Subcutaneous abdominal adipose tissue (tissue), 5 donors: ENCODE measurements at regions not wholly inside any gene's neighbourhood (a gene's known extent, or its start where the extent isn't known, plus 50 kb on each side); places are given as distances from the start of the nearest gene placed in this dataset.

Experiments
- H3K27ac ChIP-seq: one replicate; pipeline ENCODE4 v1.7.0; 2013; ENCODE audit warnings: low read depth, mild to moderate bottlenecking, inconsistent platforms, low read length, moderate library complexity
- H3K27me3 ChIP-seq, 5 donors: one replicate each; pipeline ENCODE4 v1.7.0; 2013; ENCODE audit warnings: low read length in 5 of 5, inconsistent platforms in 1 of 5; ENCODE audit not compliant: control insufficient read depth in 5 of 5, insufficient read depth in 4 of 5
- H3K36me3 ChIP-seq, 5 donors: one replicate each; pipeline ENCODE4 v1.7.0; 2013; ENCODE audit warnings: low read length in 5 of 5; ENCODE audit not compliant: control insufficient read depth in 5 of 5, insufficient read depth in 5 of 5
- H3K4me1 ChIP-seq, 5 donors: one replicate each; pipeline ENCODE4 v1.7.0; 2013; ENCODE audit warnings: low read length in 5 of 5, mild to moderate bottlenecking in 3 of 5, moderate library complexity in 1 of 5; ENCODE audit not compliant: control insufficient read depth in 5 of 5, insufficient read depth in 5 of 5
- H3K4me3 ChIP-seq, 5 donors: one replicate each; pipeline ENCODE4 v1.7.0; 2013; ENCODE audit warnings: low read length in 5 of 5, low read depth in 1 of 5
- H3K9ac ChIP-seq, 5 donors: one replicate each; pipeline ENCODE4 v1.7.0; 2013; ENCODE audit warnings: low read length in 5 of 5, mild to moderate bottlenecking in 4 of 5, moderate library complexity in 3 of 5
- H3K9me3 ChIP-seq, 5 donors: one replicate each; pipeline ENCODE4 v1.7.0; 2013; ENCODE audit warnings: low read length in 5 of 5; ENCODE audit not compliant: control insufficient read depth in 5 of 5
- donor health status: healthy.
- donor health status: healthy.
- donor health status: healthy.
- donor health status: healthy.
- donor health status: healthy.

- Histone ChIP-seq H3K36me3 (no peaks in the 10 kb centered on the region), H3K9me3 (no peaks in the 10 kb centered on the region), H3K9ac (no peak overlapping the region), H3K27ac (no peak overlapping the region), H3K4me1 (peaks cover 0 to 4% (median 0%) of the 10 kb centered on the region in 5 donors), H3K27me3 (no peaks in the 10 kb centered on the region), H3K4me3 (no peak overlapping the region)
These were observed 184.7 kb upstream of the PREP start for GRCh38 chr6:105587349-105588122.

- Histone ChIP-seq H3K27me3 (no peaks in the 10 kb centered on the region), H3K27ac (no peak overlapping the region), H3K4me3 (no peak overlapping the region), H3K9me3 (no peaks in the 10 kb centered on the region), H3K4me1 (no peaks in the 10 kb centered on the region), H3K9ac (no peak overlapping the region), H3K36me3 (no peaks in the 10 kb centered on the region)
These were observed 175.4 kb upstream of the PREP start for GRCh38 chr6:105578179-105578707.

- Histone ChIP-seq H3K4me3 (no peak overlapping the region), H3K9ac (no peak overlapping the region), H3K36me3 (no peaks in the 10 kb centered on the region), H3K27ac (no peak overlapping the region), H3K27me3 (no peaks in the 10 kb centered on the region), H3K9me3 (no peaks in the 10 kb centered on the region), H3K4me1 (peaks cover 0 to 3% (median 0%) of the 10 kb centered on the region in 5 donors)
These were observed 170.7 kb upstream of the PREP start for GRCh38 chr6:105573556-105573955.

- no peaks in the 10 kb centered on the region for H3K27me3 ChIP-seq
- no peak overlapping the region for H3K4me3 ChIP-seq
These were observed 170.3 kb upstream of the PREP start for GRCh38 chr6:105573138-105573537.

GRCh38 chr6:105570416-105570815 lies 167.5 kb upstream of the PREP start:
- Histone ChIP-seq H3K9ac (no peak overlapping the region), H3K27ac (no peak overlapping the region), H3K9me3 (no peaks in the 10 kb centered on the region), H3K4me3 (no peak overlapping the region), H3K4me1 (peaks cover 0 to 6% (median 0%) of the 10 kb centered on the region in 5 donors), H3K27me3 (no peaks in the 10 kb centered on the region), H3K36me3 (no peaks in the 10 kb centered on the region)

More at GRCh38 chr6:105573138-105573537, 170.3 kb upstream of the PREP start:
- no peak overlapping the region for H3K9ac ChIP-seq
- peaks cover 0 to 5% (median 0%) of the 10 kb centered on the region in 5 donors for H3K4me1 ChIP-seq
- H3K36me3 ChIP-seq, result no peaks in the 10 kb centered on the region
- no peak overlapping the region for H3K27ac ChIP-seq
- no peaks in the 10 kb centered on the region for H3K9me3 ChIP-seq

GRCh38 chr6:105569706-105570105 lies 166.8 kb upstream of the PREP start:
- Histone ChIP-seq H3K27me3 (no peaks in the 10 kb centered on the region), H3K9me3 (no peaks in the 10 kb centered on the region), H3K9ac (no peak overlapping the region), H3K36me3 (no peaks in the 10 kb centered on the region), H3K4me3 (no peak overlapping the region), H3K4me1 (peaks cover 0 to 6% (median 0%) of the 10 kb centered on the region in 5 donors), H3K27ac (no peak overlapping the region)

- H3K36me3 ChIP-seq, result no peaks in the 10 kb centered on the region
- H3K9me3 ChIP-seq, result no peaks in the 10 kb centered on the region
- H3K27me3 ChIP-seq, result no peaks in the 10 kb centered on the region
- H3K4me1 ChIP-seq, result peaks cover 0 to 6% (median 0%) of the 10 kb centered on the region in 5 donors
- no peak overlapping the region for H3K4me3 ChIP-seq
- H3K9ac ChIP-seq, result no peak overlapping the region
- H3K27ac ChIP-seq, result no peak overlapping the region
These were observed 165.9 kb upstream of the PREP start for GRCh38 chr6:105568751-105569150.

- Histone ChIP-seq H3K9me3 (no peaks in the 10 kb centered on the region), H3K4me3 (no peak overlapping the region), H3K36me3 (no peaks in the 10 kb centered on the region), H3K27me3 (no peaks in the 10 kb centered on the region), H3K27ac (no peak overlapping the region), H3K9ac (no peak overlapping the region), H3K4me1 (peaks cover 0 to 6% (median 0%) of the 10 kb centered on the region in 5 donors)
These were observed 165.3 kb upstream of the PREP start for GRCh38 chr6:105568142-105568541.

- Histone ChIP-seq H3K9me3 (peaks cover 0 to 6% (median 0%) of the 10 kb centered on the region in 5 donors), H3K4me3 (no peak overlapping the region), H3K9ac (no peak overlapping the region), H3K27ac (no peak overlapping the region), H3K36me3 (no peaks in the 10 kb centered on the region), H3K4me1 (peaks cover 0 to 6% (median 0%) of the 10 kb centered on the region in 5 donors), H3K27me3 (no peaks in the 10 kb centered on the region)
These were observed 164.3 kb upstream of the PREP start for GRCh38 chr6:105567140-105567539.

GRCh38 chr6:105566503-105566902 lies 163.6 kb upstream of the PREP start:
- no peak overlapping the region for H3K9ac ChIP-seq
- peaks cover 0 to 6% (median 0%) of the 10 kb centered on the region in 5 donors for H3K9me3 ChIP-seq

More at GRCh38 chr6:105566503-105566902, 163.6 kb upstream of the PREP start:
- Histone ChIP-seq H3K4me3 (no peak overlapping the region), H3K27ac (no peak overlapping the region), H3K36me3 (no peaks in the 10 kb centered on the region), H3K4me1 (peaks cover 0 to 6% (median 0%) of the 10 kb centered on the region in 5 donors), H3K27me3 (no peaks in the 10 kb centered on the region)
